Choroid plexus epithelial cell (primary cell): ENCODE measurements at regions not wholly inside any gene's neighbourhood (a gene's known extent, or its start where the extent isn't known, plus 50 kb on each side); places are given as distances from the start of the nearest gene placed in this dataset.

ENCODE experiments used
- DNase-seq: peaks from one replicate; pipeline ENCODE4 v3.0.0-alpha.2; 2010; ENCODE audit warnings: low read depth
- H3K4me3 ChIP-seq: 2 replicates; pipeline ENCODE4 v1.5.1; 2011; ENCODE audit warnings: low read depth, mild to moderate bottlenecking, control low read depth, low read length, moderate library complexity
- CTCF ChIP-seq: conservative IDR thresholded peaks from 2 replicates; pipeline ENCODE4 v1.5.1; 2011; ENCODE audit warnings: low read depth, mild to moderate bottlenecking, control low read depth, inconsistent platforms, low read length, moderate library complexity

GRCh38 chr1:198833706-198834503, 195.1 kb downstream of the PTPRC start:
- DNase-seq = no peak
- TF ChIP-seq CTCF = no peak
- H3K4me3 ChIP-seq = no peak overlapping the region

GRCh38 chr1:198837278-198838021, 198.6 kb downstream of the PTPRC start:
- no peak overlapping the region for H3K4me3 ChIP-seq
- TF ChIP-seq CTCF = no peak
- DNase-seq = no peak

GRCh38 chr1:198838022-198838342, 199.1 kb downstream of the PTPRC start:
- TF ChIP-seq CTCF = no peak
- H3K4me3 ChIP-seq = no peak overlapping the region
- no peak for DNase-seq

GRCh38 chr1:198841477-198841876, 202.6 kb downstream of the PTPRC start:
- no peak for TF ChIP-seq CTCF
- no peak for DNase-seq
- H3K4me3 ChIP-seq = no peak overlapping the region

GRCh38 chr1:198842686-198843085, 203.8 kb downstream of the PTPRC start:
- no peak overlapping the region for H3K4me3 ChIP-seq
- DNase-seq = no peak
- TF ChIP-seq CTCF = no peak

GRCh38 chr1:198845271-198845670, 206.4 kb downstream of the PTPRC start:
- H3K4me3 ChIP-seq = no peak overlapping the region
- no peak for DNase-seq
- no peak for TF ChIP-seq CTCF
